ENCODE measurements at regions not wholly inside any gene's neighbourhood (a gene's known extent, or its start where the extent isn't known, plus 50 kb on each side); places are given as distances from the start of the nearest gene placed in this dataset.

DNA sequence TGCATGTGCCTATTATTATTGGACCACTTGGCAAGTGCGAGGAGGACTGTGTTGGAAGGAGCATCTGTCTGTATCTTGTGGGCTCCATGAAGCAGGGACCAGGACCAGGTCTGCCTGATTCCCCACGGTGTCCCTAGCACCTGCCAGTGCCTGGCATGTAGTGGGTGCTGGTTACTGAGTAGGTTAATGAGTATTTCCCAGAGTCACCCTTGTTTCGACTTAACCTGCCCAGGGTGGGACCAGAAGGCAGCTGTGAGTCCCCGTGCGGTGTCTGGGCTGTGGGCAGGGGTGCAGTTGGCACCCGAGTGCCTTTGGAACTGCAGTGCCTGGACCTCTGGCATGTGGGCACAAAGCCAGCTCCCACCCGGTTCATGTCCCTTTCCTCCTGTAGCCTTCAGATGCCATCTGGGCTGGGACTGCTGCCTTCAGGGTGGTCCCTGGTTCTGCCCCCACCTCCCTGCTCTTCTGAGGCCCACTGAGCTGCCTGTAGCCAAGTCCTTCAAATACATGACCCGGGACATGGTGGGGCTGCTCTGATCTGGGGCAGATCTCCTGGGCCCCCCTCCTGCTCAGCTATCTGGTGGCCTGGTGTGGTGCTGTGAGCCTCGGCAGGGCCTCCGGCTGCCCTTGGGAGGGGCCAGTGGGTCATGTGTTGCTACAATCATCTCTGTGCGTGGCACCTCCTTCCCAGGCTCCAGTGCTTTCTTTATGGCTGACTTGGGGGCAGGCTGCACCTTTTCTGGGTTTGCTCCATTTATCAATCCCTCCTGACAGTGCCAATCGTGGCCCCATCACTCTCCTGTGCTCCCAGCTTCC lies 53.0 kb upstream of the SORCS2 start:
- no TSS peak for BruUV-seq (replicated peaks)
- intact Hi-C loops (cut with micrococcal nuclease; ENCODE audit: unreplicated experiment): no loop called here

DNA sequence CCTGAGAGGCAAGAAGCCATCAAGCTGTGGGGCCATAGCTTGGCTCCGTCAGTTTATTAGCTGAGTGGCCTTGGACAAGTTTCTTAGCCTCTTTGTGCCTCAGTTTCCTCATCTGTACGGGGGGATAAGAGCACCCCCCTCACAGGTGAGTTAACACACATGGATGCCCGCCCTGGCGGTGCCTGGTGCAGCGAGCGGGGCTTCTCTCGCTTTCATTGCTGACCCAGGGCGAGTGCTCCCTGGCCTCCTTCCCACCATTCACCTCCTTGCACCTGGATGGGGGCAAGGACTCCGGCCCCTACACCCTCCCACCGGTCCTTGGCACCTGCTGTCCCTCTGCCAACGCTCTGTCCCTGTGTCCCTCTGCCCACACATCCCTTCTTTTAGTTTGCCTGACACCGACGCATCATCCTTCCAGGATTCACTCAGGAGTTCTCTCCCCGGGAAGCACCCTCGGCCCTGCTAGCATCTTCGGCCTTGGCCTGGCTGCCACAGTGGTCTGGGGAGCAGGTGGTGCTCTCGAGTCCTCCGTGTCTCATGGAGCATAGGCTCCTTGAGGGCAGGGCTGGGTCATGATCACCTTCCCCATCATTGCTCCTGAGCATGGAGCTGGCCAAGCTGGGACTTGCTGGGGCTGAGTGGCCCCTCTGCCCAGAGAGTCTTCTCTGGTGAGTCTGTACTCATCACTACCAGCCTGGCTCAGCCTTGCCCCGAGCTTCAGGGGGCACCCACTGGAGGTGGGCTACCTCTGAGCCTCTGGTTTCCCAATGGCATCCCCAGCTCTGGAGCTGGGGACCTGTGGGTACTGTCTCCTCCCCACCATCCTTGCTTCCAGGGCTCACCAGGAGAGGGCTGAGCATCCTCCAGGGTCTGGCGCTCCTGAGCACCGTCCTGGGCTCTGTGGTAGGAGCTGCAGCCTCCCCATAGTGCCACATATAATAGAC lies 53.8 kb upstream of the SORCS2 start:
- Histone ChIP-seq H3K79me2 (ENCODE audit: low read depth) (no peaks in the 10 kb centered on the region), H3K27ac (no peak overlapping the region), H3K4me3 (no peak overlapping the region), H3K27me3 (ENCODE audit: insufficient read depth, low read depth) (no peaks in the 10 kb centered on the region; the same call in 1 of the 2 replicates), H3F3A (ENCODE audit: insufficient read depth, low read depth) (no peaks in the 10 kb centered on the region), H3K9me3 (ENCODE audit: insufficient read depth, low read depth) (no peaks in the 10 kb centered on the region), H4K20me1 (ENCODE audit: insufficient read depth) (no peaks in the 10 kb centered on the region), H3K4me1 (replicated peaks; ENCODE audit: insufficient read depth) (no peaks in the 10 kb centered on the region), H3K36me3 (ENCODE audit: low read depth) (no peaks in the 10 kb centered on the region), H3K9me2 (ENCODE audit: insufficient read depth) (no peaks in the 10 kb centered on the region), H3K4me2 (no peak overlapping the region), H2AFZ (no peak overlapping the region)
- ChIA-PET CTCF (no interaction called here), POLR2A (ENCODE audit: unreplicated experiment) (no interaction called here)
- intact Hi-C loops (cut with micrococcal nuclease; ENCODE audit: unreplicated experiment): no loop called here
- TF ChIP-seq EZH2 (IDR thresholded peaks at IDR 0.05; ENCODE audit: low read depth): no peak
- TF ChIP-seq, protein P1, sequence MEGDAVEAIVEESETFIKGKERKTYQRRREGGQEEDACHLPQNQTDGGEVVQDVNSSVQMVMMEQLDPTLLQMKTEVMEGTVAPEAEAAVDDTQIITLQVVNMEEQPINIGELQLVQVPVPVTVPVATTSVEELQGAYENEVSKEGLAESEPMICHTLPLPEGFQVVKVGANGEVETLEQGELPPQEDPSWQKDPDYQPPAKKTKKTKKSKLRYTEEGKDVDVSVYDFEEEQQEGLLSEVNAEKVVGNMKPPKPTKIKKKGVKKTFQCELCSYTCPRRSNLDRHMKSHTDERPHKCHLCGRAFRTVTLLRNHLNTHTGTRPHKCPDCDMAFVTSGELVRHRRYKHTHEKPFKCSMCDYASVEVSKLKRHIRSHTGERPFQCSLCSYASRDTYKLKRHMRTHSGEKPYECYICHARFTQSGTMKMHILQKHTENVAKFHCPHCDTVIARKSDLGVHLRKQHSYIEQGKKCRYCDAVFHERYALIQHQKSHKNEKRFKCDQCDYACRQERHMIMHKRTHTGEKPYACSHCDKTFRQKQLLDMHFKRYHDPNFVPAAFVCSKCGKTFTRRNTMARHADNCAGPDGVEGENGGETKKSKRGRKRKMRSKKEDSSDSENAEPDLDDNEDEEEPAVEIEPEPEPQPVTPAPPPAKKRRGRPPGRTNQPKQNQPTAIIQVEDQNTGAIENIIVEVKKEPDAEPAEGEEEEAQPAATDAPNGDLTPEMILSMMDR (conservative IDR thresholded peaks at IDR 0.05): no peak
- DNase-seq: no peak
- BruUV-seq (replicated peaks): no TSS peak

More for the DNA sequence above, 53.0 kb upstream of the SORCS2 start:
- no peaks in the 10 kb centered on the region for H4K20me1 ChIP-seq (ENCODE audit: insufficient read depth)
- no peak overlapping the region for H3K27ac ChIP-seq
- no peaks in the 10 kb centered on the region for H3K79me2 ChIP-seq (ENCODE audit: low read depth)
- no peaks in the 10 kb centered on the region for H3K9me2 ChIP-seq (ENCODE audit: insufficient read depth)
- H3K4me1 ChIP-seq (replicated peaks; ENCODE audit: insufficient read depth): no peaks in the 10 kb centered on the region
- H3K36me3 ChIP-seq (ENCODE audit: low read depth): no peaks in the 10 kb centered on the region
- no peak for DNase-seq
- H2AFZ ChIP-seq: no peak overlapping the region
- no peak overlapping the region for H3K4me3 ChIP-seq
- POLR2A ChIA-PET (ENCODE audit: unreplicated experiment): no interaction called here
- no peaks in the 10 kb centered on the region for H3K9me3 ChIP-seq (ENCODE audit: insufficient read depth, low read depth)
- CTCF ChIA-PET: no interaction called here
- H3K4me2 ChIP-seq: no peak overlapping the region
- no peak for TF ChIP-seq EZH2 (IDR thresholded peaks at IDR 0.05; ENCODE audit: low read depth)
- TF ChIP-seq, protein P1 (conservative IDR thresholded peaks at IDR 0.05): no peak
- H3F3A ChIP-seq (ENCODE audit: insufficient read depth, low read depth): no peaks in the 10 kb centered on the region
- H3K27me3 ChIP-seq (ENCODE audit: insufficient read depth, low read depth): no peaks in the 10 kb centered on the region; the same call in 1 of the 2 replicates

DNA sequence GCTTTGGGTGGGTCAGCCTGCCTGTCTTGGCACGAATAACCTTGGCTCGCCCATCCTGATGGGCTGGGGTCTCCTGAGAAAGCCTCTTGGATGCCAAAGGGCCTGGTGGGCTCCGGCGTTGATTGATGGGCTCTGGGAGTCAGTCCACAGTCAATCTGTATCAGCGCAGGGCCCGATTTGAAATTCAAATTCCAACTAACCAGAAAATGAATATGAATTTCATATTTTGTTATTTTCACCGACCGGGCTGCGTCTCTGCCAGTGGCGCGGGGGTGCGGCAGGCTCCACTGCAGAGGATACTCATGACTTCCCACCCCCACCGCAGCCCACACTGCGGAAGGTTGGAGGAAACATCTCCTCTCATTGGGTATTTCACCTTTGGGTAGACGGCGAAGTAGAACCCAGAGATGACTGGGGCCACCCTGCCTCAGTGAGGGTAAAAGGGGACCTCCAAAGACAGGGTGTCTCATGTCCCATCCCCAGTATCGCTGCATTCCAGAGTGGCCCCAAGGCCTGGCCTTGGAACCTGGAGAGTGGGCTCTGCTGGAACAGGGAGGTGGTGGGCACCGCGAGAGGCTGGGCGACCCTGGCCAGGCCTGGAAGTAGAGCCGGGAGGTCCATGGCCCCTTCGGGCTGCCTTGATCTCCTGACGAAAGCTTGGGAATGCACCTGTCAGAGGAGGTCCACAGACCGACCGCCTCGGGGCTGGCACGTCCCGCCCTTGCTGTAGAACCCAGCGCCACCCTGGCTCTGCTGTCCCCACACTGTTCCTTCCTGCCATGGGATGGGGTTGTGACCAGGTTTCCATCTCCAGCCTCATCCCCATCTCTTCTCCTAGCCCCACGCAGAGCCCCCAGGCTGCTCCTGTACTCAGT lies 54.8 kb upstream of the SORCS2 start:
- TF ChIP-seq EZH2 (IDR thresholded peaks at IDR 0.05; ENCODE audit: low read depth): no peak
- TF ChIP-seq, protein P1 (conservative IDR thresholded peaks at IDR 0.05): no peak
- Histone ChIP-seq H3K79me2 (ENCODE audit: low read depth) (no peaks in the 10 kb centered on the region), H2AFZ (no peak overlapping the region), H3K9me2 (ENCODE audit: insufficient read depth) (no peaks in the 10 kb centered on the region), H3K4me1 (replicated peaks; ENCODE audit: insufficient read depth) (no peaks in the 10 kb centered on the region), H3K4me2 (no peak overlapping the region), H3K36me3 (ENCODE audit: low read depth) (no peaks in the 10 kb centered on the region), H3K4me3 (no peak overlapping the region), H3K27ac (no peak overlapping the region), H3F3A (ENCODE audit: insufficient read depth, low read depth) (no peaks in the 10 kb centered on the region), H4K20me1 (ENCODE audit: insufficient read depth) (no peaks in the 10 kb centered on the region), H3K9me3 (ENCODE audit: insufficient read depth, low read depth) (no peaks in the 10 kb centered on the region), H3K27me3 (ENCODE audit: insufficient read depth, low read depth) (no peaks in the 10 kb centered on the region; the same call in 1 of the 2 replicates)
- no peak for DNase-seq
- CTCF ChIA-PET: no interaction called here
- no TSS peak for BruUV-seq (replicated peaks)
- POLR2A ChIA-PET (ENCODE audit: unreplicated experiment): no interaction called here
- intact Hi-C loops (cut with micrococcal nuclease; ENCODE audit: unreplicated experiment): no loop called here

Data from PC-9 (cell line).